ELR (cell line): ENCODE measurements at regions not wholly inside any gene's neighbourhood (a gene's known extent, or its start where the extent isn't known, plus 50 kb on each side); places are given as distances from the start of the nearest gene placed in this dataset.
"Not testable (repeated sequence)": the region's sequence is repeated elsewhere in the genome, so short reads cannot be mapped to it uniquely, and the experiment has no call there.

ENCODE experiments used
- DNase-seq: peaks from one replicate; pipeline ENCODE4 v3.0.0-alpha.2; 2015; ENCODE audit warnings: low read depth

DNA sequence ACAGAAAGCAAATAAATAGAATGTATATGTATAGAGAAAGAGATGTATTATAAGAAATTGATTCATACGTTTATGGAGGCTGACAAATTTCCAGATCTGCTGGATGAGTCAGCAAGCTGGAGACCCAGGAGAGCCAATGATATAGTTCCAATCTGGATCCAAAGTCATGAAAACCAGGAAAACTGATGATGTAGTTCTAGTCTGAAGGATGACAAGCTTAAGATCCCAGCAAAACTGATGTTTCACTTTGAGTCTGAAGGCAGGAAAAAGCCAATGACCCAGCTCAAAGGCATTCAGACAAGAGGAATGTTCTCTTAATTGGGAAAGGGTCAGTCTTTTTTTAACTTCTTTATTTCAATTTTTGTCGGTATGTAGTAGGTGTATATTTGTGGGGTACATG, 102.6 kb downstream of the LHFPL1 start:
- no peak for DNase-seq

DNA sequence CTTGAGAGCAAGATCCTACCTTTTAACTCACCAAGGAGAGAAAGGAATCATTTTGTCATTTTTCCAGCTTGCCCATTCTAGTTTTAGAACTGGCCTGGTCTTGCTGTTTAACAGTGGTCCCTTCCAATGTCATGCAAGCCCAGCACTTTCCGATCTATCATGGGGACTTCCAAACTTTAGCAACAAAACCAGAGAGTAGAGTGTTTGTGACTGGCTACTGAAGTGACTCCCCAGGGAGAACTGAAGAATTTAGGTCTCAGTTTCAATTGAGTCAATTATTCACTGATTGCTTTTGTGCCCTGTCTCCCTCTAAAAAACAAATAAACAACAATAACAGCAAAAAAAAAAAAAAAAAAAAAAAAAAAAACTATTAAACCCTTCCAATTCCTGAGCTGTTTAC, 108.3 kb downstream of the LHFPL1 start:
- DNase-seq, result no peak

DNA sequence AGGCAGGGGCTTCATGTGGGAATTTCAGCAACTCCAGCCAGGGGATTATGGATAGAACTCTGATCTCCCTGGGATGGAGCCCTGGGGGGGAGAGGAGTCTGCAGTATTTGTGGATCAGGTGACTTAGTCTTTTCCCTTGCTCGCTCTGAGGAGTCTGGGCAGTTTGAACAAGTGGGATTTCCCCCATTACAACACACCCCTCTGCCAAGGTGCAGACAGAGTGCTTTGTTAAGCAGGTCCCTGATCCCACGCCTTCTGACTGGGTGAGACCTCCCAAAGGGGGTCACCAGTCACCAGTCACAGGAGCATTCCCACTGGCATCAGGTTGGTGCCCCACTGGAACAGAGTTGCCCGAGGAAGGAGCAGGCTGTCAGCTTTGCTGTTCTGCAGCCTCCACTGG, 123.9 kb downstream of the LHFPL1 start:
- no peak for DNase-seq

DNA sequence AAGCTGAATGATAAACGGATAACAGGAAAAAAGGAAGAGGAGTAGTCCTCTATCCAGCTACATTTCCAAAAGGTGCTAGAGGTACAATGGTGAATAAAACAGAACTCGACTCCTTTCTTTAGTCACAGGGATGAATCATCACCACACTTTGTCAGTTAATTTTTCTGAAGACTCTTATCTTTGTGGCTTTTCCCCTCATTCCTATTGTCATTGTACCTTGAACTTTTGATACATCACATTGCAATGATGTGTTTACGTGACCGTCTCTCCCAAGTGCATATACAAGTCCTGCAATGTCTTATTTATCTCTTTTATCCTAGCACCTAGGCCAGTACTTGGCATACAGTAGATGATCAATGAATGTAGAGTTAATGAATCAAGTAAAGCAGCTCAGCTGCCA, 134.7 kb downstream of the LHFPL1 start:
- DNase-seq, result no peak

DNA sequence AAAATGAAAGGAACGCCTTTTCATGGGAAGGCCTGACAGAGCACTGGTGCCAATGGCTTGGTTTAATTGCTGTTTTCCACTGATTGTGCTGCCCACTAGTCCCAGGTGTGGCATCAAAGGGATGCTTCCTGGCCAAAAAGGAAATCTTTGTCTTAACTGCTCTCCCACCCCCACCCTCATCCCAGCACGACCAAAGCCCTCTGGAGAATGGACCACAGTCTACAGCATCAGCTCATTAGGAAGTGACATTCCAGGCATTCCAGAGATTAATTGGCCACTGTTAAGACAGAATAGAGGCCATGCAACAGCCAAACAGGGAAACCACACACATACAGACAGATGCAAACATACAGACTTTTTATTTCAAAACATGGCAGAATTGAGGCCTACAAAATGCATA, 143.2 kb downstream of the LHFPL1 start:
- DNase-seq, result no peak

DNA sequence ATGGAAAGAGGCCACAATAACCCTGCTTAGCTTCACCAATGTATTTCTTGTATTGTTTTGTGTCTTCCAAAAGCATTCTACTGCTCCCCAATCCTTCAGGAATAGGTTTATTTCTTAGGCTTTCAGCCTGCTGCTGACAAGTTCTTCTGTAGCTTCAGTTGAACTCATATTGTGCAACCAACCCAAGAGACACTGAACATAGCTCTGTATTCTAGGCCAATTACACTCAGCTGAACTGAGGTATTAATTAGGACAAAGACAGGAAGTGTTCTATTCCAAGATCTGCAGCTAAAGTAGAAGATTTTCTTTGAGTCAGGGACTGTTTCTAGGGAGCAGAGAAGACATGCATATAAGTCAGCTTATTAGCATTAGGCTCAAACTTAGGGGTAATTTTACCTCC, 151.8 kb downstream of the LHFPL1 start:
- DNase-seq, result no peak

DNA sequence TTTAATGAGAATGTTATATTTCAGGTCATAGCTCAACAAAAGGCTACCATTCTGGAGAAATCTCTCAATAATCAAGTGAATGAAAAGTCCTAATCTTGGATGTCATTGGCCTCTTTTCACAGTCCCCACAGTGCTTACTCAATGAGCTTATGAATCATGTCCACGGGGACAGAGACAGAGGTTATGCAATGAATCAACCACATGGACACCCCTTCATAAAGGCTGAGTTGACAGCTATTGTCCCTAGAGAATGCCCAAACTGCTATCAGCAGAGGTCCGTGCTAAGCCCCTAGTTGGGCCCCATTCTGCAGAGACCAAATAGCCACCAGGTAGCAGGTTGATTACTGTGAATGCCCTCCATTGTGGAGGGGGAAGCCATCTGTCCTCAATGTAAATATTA, 158.1 kb downstream of the LHFPL1 start:
- DNase-seq, result no peak

DNA sequence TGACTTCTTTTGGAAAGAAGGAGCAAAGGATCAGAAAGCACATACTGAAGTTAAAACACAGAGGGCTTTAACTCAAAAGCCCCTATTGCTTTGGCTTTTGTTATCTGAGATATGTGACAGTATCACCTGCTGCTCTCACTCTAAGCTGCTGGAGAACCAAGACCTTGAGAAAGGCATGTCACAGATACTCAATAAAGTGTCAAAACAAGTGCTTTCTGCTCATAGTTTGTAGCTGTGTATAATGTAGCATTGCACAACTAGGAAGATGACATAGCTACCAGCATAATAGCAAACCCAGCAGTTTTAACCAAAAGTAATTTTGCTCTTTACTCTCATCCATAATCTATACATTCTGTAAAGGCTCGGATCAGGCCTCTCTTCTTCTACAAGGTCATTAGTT, 159.6 kb downstream of the LHFPL1 start:
- DNase-seq, result no peak

DNA sequence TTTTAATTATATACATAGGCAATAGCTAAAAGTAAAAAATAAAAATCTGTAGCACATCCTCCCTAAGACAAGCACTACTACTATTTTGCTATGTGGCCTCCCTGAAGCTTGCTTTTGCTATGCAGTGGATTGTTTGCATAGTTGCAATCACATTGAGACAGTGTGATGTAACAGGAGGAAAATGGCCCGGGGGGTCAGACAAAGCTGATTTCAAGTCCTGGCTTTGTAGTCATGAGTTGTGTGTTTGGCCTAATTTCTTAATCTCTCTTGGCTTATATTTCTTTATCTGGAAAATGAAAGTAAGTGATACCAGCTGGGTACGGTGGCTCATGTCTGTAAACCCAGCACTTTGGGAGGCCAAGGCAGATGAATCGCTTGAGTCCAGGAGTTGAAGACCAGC, 166.6 kb downstream of the LHFPL1 start:
- DNase-seq, result no peak

DNA sequence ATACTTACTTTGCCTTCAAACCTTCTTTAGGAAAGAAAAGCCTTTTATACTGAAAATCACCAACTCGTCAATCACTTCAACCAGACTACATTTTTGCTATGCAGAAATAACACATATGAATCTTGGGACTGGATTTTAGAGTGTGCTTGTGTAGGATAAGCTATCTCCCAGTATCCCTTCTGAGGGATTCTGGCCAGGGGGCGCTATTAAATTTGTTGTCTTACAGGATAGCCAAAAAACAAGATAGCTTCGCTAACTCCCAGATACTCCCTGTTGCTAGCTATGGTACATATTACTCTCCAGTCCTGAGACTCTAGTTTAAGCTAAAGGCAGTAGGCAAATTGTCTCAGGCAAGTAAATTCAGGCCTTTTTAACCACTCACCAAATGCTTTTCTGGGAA, 167.2 kb downstream of the LHFPL1 start:
- DNase-seq, result no peak

DNA sequence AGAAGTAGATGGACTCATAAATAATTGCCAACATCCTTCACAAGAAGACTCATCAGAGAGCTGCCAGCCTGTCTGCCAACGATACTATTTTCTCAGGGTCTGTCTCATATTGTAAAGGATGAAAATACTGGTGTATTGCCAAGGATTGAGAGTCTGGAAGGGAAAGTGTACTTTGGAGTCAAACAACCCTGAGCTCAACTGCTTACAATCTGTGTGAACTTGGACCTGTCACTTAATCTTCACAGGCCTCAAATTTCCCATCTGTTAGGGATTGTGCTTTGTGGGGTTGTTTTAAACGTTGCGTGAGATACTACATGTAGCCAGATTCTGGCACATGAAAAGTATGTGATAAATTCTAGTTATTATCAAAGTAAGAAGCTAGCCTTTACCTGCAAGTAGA, 169.1 kb downstream of the LHFPL1 start:
- DNase-seq, result no peak

DNA sequence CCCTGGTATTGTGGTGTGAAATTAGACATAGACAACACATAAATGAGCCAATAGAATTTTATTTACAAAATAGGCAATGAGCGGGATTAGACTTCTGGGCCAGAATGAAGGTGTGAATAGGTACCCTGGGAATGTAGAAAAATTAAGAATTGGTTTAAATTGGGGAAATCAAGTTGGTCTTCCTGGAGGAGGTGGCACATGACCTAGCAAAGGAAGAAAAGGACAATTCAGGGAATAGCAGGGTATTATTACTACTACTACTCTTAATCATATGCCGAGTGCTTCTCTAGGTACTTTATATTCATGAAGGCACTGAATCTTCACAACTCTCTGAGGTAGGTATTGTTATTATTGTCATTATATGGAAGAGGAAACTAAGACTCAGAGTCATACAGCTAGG, 202.1 kb downstream of the LHFPL1 start:
- DNase-seq, result no peak

DNA sequence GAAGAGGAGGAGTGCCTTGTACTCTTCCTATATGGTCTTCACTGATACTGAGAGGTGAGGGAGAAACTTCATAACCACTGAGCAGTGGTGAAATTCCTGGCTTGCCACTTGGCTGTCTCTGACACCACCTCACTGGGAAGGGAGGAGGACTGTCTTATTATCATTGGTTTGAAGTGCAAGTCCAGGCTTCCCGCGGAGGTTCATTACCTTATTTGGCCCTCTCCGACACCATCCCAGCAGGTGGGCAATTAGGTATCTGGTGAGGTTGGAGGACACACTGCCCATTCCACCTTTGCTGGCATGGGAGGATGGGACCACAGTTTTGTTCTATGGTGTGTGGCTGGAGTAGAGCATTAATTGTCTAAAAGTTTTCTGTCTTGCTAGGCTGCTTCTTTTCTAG, 206.1 kb downstream of the LHFPL1 start:
- DNase-seq, result no peak

DNA sequence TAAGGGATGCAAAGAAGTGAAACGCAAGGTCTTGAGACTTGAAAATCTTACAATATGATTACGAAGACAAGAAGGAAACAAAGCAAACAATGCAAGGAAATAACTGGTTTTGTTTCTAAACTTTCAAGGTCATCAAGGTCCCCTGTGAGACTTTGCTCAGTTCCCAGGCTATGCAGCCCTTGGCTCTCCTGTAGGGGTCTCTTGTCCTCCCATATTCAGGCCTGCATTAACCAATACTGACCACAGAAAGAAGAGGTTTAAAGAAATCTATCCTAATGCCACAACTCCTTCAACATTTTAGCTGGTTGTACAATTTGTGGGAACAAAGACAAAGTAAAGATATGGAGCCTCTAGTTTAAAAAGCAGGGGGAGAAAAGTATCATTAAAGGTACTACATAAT, 209.2 kb downstream of the LHFPL1 start:
- DNase-seq, result no peak

DNA sequence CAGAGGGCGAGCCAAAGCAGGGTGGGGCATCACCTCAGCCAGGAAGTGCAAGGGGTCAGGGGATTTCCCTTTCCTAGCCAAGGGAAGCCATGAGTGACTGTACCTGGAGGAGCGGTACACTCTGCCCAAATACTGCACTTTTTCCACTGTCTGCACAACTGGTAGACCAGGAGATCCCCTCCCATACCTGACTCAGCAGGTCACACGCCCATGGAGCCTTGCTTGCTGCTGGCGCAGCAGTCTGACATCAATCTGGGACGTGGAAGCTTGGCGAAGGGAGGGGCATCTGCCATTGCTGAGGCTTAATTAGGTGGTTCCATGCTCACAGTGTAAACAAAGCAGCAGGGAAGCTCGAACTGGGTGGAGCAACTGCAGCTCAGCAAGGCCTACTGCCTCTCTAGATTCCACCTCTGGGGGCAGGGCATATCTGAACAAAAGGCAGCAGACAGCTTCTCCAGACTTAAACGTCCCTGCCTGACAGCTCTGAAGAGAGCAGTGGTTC, 217.7 kb downstream of the LHFPL1 start:
- DNase-seq, result not testable (repeated sequence)

DNA sequence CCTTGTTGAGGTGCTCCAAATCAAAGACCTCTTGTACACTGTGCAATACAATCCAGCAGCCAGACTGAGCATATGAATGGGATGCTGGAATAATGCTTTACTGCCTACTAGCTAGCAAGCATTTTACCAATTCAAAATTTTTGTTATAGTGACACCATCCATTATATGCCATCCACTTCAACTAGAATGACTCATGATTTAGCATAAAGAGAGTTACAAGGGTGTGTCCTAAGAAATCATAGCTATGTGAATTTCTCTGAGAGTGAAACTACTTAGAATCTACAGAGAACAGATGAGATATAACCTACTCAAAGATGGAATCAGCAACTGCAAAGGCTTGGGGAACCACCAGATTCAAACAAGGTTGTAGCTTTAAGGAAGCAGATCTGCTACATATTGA, 221.9 kb downstream of the LHFPL1 start:
- no peak for DNase-seq

DNA sequence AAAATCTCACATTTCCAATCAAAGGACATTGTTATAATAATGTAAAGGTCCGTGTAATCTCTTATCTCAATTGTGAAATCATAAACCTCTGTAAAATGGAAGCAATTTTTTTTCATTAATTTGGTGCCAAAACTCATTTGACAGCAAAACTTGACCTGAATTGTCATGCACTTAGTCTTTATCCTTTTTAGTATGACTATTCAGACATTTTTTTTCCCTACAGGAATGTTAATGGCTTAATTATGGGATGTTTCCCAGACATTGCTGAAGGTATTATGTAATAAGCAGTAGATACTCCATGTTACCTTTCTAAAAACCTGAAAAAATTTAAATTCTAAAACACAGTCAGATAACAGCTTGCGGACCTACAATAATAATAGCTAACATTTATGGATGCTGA, 228.9 kb downstream of the LHFPL1 start:
- DNase-seq, result no peak

DNA sequence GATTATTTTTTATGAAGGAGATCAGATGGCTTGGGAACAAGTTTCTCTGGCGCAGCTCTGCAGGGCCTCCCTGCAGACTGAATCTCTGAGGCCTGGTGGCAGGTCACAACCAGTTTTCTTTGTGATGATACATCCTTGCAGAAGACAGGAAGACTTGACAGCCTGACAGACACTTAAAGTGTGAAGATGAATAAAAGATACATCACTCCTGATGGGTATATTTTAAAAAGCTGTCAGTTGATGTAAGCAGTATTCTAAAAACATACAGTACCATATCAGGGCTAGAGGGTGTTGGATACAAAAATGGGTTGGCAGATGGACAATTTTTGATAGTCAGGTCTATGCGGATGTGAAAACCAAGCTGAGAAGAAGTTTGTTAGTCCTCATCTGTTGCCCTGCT, 239.5 kb downstream of the LHFPL1 start:
- no peak for DNase-seq

DNA sequence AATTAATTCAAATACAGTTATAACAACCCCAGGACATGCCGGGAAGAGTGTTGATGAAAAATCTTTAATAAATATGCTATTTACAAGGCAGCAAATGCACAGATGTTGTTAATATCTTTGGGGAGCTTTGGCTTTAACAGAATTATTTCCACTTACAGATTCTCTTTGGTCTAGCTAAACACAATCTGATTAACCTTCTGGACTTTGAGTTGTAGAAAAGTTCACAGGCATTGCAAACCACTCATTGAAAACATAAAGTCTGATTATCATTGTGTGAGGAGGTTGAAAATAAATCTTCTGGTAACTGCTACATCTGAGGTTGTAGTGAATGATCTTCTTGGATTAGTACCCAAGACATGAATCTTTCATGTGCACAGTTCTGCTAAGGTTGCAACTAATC, 255.6 kb downstream of the LHFPL1 start:
- no peak for DNase-seq

DNA sequence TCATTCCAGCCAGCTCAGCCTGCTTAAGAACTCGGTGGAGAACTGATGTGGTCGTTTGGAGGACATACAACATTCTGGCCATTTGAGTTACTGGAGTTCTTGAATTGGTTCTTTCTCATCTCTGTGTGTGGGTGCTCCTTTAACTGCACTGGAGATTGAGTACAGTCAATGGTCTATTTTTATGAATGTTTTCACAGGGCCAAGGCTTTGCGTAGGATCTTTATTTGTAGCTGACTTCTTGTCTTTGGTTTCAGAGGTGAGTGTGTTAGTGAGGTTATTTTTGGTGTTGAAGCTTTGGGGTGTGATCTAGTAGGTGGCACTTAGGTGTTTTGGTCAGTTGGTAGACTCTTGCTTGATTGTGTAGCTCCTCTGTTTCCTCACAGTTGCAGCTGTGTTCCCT, 288.4 kb downstream of the LHFPL1 start:
- DNase-seq, result no peak

DNA sequence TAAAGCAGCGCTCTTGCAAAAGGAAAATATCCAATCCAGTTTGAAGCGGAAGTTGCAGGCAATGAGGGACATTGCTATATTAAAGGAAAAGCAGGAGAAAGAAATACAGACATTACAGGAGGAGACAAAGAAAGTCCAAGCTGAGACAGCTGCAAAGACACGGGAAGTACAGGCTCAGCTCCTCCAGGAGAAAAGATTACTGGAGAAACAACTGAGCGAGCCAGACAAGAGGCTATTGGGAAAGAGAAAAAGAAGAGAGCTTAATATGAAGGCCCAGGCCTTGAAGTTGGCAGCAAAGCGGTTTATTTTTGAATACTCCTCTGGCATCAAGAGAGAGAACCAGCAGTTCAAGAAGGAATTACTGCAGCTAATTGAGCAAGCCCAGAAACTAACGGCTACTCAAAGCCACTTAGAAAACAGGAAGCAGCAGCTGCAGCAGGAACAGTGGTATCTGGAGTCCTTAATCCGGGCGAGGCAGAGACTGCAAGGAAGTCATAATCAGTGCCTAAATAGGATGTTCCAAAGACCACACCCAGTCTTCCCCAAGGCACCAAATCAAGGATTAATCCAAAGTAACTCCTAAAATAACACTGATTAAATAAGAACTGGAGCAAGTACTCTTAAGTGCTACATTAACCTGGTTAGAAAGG, 298.0 kb downstream of the LHFPL1 start:
- not testable (repeated sequence) for DNase-seq

DNA sequence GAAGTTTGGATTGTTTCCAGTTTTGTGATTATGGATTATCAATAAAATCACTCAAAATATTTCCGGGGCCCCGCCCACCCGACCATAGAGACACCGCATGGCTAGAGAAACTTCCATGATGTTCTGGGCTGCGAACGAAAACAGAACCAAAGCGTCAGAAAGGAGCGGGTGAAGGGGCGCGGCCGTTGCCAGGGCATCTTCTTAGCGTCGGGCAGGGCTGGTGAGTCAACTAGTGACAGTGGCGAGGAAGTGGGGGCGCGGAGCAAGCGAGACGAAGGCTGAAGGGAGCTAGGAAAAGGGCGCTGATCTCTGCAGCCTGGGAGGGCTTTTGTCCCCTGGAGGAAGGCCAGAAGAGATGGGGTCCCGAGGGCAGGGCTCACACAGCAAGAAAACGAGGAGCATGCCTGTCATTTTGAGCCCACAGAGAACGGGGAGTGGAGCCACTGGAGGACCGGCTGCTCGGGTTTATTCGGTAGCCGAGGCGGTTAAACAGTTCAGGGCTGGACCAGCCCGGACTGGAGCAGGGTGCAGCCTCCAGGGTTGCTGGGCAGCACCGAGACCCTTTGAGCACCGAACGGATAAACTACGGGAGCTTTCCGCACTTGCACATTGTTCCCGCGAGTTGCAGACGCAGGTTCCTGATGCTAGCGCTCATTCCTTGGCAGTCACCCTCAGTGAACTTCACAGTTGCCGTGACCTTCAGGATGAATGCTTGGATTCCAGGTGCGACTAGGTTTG, 298.1 kb upstream of the TRPC5 start:
- no peak for DNase-seq

DNA sequence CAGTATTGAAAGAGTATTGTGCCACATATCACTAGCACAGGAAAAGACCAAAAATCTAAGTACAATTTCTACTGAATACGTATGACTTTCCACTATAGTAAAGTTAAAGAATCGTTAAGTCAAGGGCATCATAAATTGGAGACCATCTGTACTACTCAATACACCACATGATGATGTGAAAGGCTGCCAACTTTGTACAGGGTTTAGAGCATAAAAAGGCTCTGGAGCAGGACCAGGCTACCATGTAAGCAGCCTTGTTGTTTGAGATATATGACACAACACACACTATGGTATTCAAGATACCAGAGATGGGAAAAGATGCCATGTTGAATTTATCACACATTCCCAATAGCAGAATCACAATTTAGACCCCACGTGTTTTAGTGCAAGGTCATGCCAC, 294.9 kb upstream of the TRPC5 start:
- DNase-seq, result no peak

DNA sequence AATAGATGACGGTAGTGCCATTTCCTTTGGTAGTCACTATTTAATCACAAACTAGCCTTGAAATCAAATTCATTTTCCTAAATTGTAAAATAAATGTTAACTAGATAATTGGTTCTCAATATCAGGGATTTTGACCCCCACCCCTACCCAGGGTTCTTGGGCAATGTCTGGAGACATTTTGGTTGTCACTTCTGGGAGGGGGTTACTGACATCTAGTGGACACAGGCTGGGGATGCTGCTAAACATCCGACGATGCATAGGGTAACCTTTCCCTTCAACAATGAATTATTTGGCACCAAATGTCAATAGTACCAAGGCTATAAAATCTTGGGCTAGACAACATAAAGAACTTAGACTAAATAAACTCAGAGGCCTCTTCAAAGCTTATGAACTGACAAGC, 285.8 kb upstream of the TRPC5 start:
- DNase-seq, result no peak
